ENCODE measurements at regions not wholly inside any gene's neighbourhood (a gene's known extent, or its start where the extent isn't known, plus 50 kb on each side); places are given as distances from the start of the nearest gene placed in this dataset.

- 89 to 96% (median 94%) methylated on average over 3 of the region's 3 CpGs for whole genome bisulfite sequencing, 5 donors
- no peaks in the 10 kb centered on the region for H3K36me3 ChIP-seq
- TF ChIP-seq POLR2AphosphoS5 (IDR thresholded peaks at IDR 0.05): no peak
- no peak for TF ChIP-seq POLR2A (IDR thresholded peaks at IDR 0.05)
- TF ChIP-seq CTCF (IDR thresholded peaks at IDR 0.05 in 8 of 11, conservative IDR thresholded peaks at IDR 0.05 in 3 of 11): no peak
- H3K4me1 ChIP-seq: no peaks in the 10 kb centered on the region
- no peak overlapping the region for H3K4me3 ChIP-seq
- H3K27ac ChIP-seq: no peak overlapping the region
- H3K27me3 ChIP-seq (replicated peaks in 1 of 7): no peaks in the 10 kb centered on the region
- H3K9me3 ChIP-seq: no peaks in the 10 kb centered on the region
- intact Hi-C loops (cut with DNase I; ENCODE audit: low total_unique reads): no loop called here
- no peak for DNase-seq
These were observed 159.9 kb upstream of the WWC1 start for GRCh38 chr5:168131519-168131918.

GRCh38 chr5:168132241-168132641 lies 159.2 kb upstream of the WWC1 start:
- WGBS, 5 donors: 81 to 94% (median 85%) methylated on average over 3 of the region's 3 CpGs
- Histone ChIP-seq H3K27ac (no peak overlapping the region), H3K36me3 (no peaks in the 10 kb centered on the region), H3K27me3 (replicated peaks in 1 of 7) (no peaks in the 10 kb centered on the region), H3K4me1 (no peaks in the 10 kb centered on the region), H3K4me3 (no peak overlapping the region), H3K9me3 (no peaks in the 10 kb centered on the region)
- no peak for DNase-seq
- intact Hi-C loops (cut with DNase I; ENCODE audit: low total_unique reads): no loop called here
- no peak for TF ChIP-seq CTCF (IDR thresholded peaks at IDR 0.05 in 8 of 11, conservative IDR thresholded peaks at IDR 0.05 in 3 of 11)
- no peak for TF ChIP-seq POLR2AphosphoS5 (IDR thresholded peaks at IDR 0.05)
- no peak for TF ChIP-seq POLR2A (IDR thresholded peaks at IDR 0.05)

GRCh38 chr5:168135897-168136296 lies 155.5 kb upstream of the WWC1 start:
- no peaks in the 10 kb centered on the region for H3K9me3 ChIP-seq
- H3K27me3 ChIP-seq (replicated peaks in 1 of 7): no peaks in the 10 kb centered on the region
- no peaks in the 10 kb centered on the region for H3K4me1 ChIP-seq
- 58 to 85% (median 69%) methylated on average over 6 of the region's 6 CpGs for WGBS, 5 donors
- H3K4me3 ChIP-seq: no peak overlapping the region
- no peak overlapping the region for H3K27ac ChIP-seq
- DNase-seq: no peak
- no peak for TF ChIP-seq CTCF (IDR thresholded peaks at IDR 0.05 in 8 of 11, conservative IDR thresholded peaks at IDR 0.05 in 3 of 11)
- TF ChIP-seq POLR2AphosphoS5 (IDR thresholded peaks at IDR 0.05): no peak
- no peak for TF ChIP-seq POLR2A (IDR thresholded peaks at IDR 0.05)
- no peaks in the 10 kb centered on the region for H3K36me3 ChIP-seq
- intact Hi-C loops (cut with DNase I; ENCODE audit: low total_unique reads): no loop called here

GRCh38 chr5:168136340-168136739 lies 155.1 kb upstream of the WWC1 start:
- 77 to 88% (median 81%) methylated on average over 5 of the region's 5 CpGs for WGBS, 5 donors
- Histone ChIP-seq H3K4me3 (no peak overlapping the region), H3K27me3 (replicated peaks in 1 of 7) (no peaks in the 10 kb centered on the region), H3K4me1 (no peaks in the 10 kb centered on the region), H3K27ac (no peak overlapping the region), H3K9me3 (no peaks in the 10 kb centered on the region), H3K36me3 (no peaks in the 10 kb centered on the region)
- no peak for DNase-seq
- intact Hi-C loops (cut with DNase I; ENCODE audit: low total_unique reads): no loop called here
- TF ChIP-seq POLR2A (IDR thresholded peaks at IDR 0.05) (no peak), CTCF (IDR thresholded peaks at IDR 0.05 in 8 of 11, conservative IDR thresholded peaks at IDR 0.05 in 3 of 11) (no peak), POLR2AphosphoS5 (IDR thresholded peaks at IDR 0.05) (no peak)
